GM23338 (cell line): ENCODE measurements at regions not wholly inside any gene's neighbourhood (a gene's known extent, or its start where the extent isn't known, plus 50 kb on each side); places are given as distances from the start of the nearest gene placed in this dataset.

Source experiments
- ATAC-seq: fragments of 200-7000 bp; cut with Tn5 transposase; 3 replicates; pipeline ENCODE4 v1.9.1; 2020
- DNase-seq: peaks from one replicate; pipeline ENCODE4 v3.0.0-alpha.2; 2015; ENCODE audit warnings: low spot score
- H2AFZ ChIP-seq: fragments of 200-600 bp; sonication (generic); 2 replicates; pipeline ENCODE4 v1.8.0; 2016; ENCODE audit warnings: antibody characterized with exemption, mild to moderate bottlenecking, moderate library complexity
- H3F3A ChIP-seq: fragments of 200-600 bp; sonication (generic); replicated peaks from 2 replicates; pipeline ENCODE4 v1.8.0; 2017; ENCODE audit warnings: antibody characterized with exemption, mixed run types, low read depth
- H3K27ac ChIP-seq: fragments of 200-600 bp; sonication (generic); 2 replicates; pipeline ENCODE4 v1.6.1; 2016; ENCODE audit warnings: low read depth
- H3K27me3 ChIP-seq: fragments of 200-600 bp; sonication (generic); 2 replicates; pipeline ENCODE4 v1.8.0; 2016; ENCODE audit warnings: mild to moderate bottlenecking, mixed run types, moderate library complexity; ENCODE audit not compliant: insufficient read depth
- H3K36me3 ChIP-seq: fragments of 200-600 bp; sonication (generic); 2 replicates; pipeline ENCODE4 v1.8.0; 2016; ENCODE audit warnings: mild to moderate bottlenecking; ENCODE audit not compliant: insufficient read depth
- H3K4me1 ChIP-seq: fragments of 200-600 bp; sonication (generic); 2 replicates; pipeline ENCODE4 v1.8.0; 2016; ENCODE audit warnings: mild to moderate bottlenecking, moderate library complexity; ENCODE audit not compliant: insufficient read depth
- H3K4me2 ChIP-seq: fragments of 200-600 bp; sonication (generic); 2 replicates; pipeline ENCODE4 v1.7.1; 2017; ENCODE audit warnings: mixed run types
- H3K4me3 ChIP-seq: fragments of 200-600 bp; sonication (generic); 2 replicates; pipeline ENCODE4 v1.6.1; 2016; ENCODE audit warnings: mixed run types
- H3K79me2 ChIP-seq: fragments of 200-600 bp; sonication (generic); replicated peaks from 2 replicates; pipeline ENCODE4 v1.8.0; 2017; ENCODE audit warnings: mild to moderate bottlenecking; ENCODE audit not compliant: insufficient read depth
- H3K9me2 ChIP-seq: fragments of 200-600 bp; sonication (generic); 2 replicates; pipeline ENCODE4 v1.8.0; 2017; ENCODE audit not compliant: insufficient read depth
- H4K20me1 ChIP-seq: fragments of 200-600 bp; sonication (generic); replicated peaks from 2 replicates; pipeline ENCODE4 v1.8.0; 2017; ENCODE audit warnings: mild to moderate bottlenecking; ENCODE audit not compliant: insufficient read depth
- H3K27ac Mint-ChIP-seq: 2 replicates; pipeline ENCODE4 v1.8.0; 2020; ENCODE audit warnings: inconsistent platforms, mild to moderate bottlenecking, moderate library complexity, mixed read lengths
- H3K27me3 Mint-ChIP-seq: 3 replicates; pipeline ENCODE4 v1.8.0; 2022; ENCODE audit warnings: low read depth, mild to moderate bottlenecking, moderate library complexity, mixed read lengths, inconsistent platforms; ENCODE audit not compliant: insufficient read depth, poor library complexity
- H3K36me3 Mint-ChIP-seq: 3 replicates; pipeline ENCODE4 v1.8.0; 2021; ENCODE audit warnings: low read depth, mild to moderate bottlenecking, inconsistent platforms, moderate library complexity, mixed read lengths
- H3K4me1 Mint-ChIP-seq: 3 replicates; pipeline ENCODE4 v1.8.0; 2020; ENCODE audit warnings: mild to moderate bottlenecking, inconsistent platforms, mixed read lengths
- H3K4me3 Mint-ChIP-seq: 3 replicates; pipeline ENCODE4 v1.8.0; 2021; ENCODE audit warnings: moderate library complexity, mild to moderate bottlenecking, inconsistent platforms, mixed read lengths
- H3K9me3 Mint-ChIP-seq: 3 replicates; pipeline ENCODE4 v1.8.0; 2020; ENCODE audit warnings: moderate library complexity, mild to moderate bottlenecking, inconsistent platforms, mixed read lengths
- CREB1 ChIP-seq: fragments of 250-450 bp; sonication (Bioruptor Pico); IDR thresholded peaks from 2 replicates; pipeline ENCODE4 v1.5.0; 2020; ENCODE audit warnings: low read depth, mild to moderate bottlenecking, moderate library complexity
- EZH2 ChIP-seq: fragments of 200-600 bp; sonication (generic); IDR thresholded peaks from one replicate; pipeline ENCODE4 v1.8.0; 2017; ENCODE audit warnings: antibody characterized with exemption, mild to moderate bottlenecking, low read depth; ENCODE audit not compliant: unreplicated experiment
- EZH2phosphoT487 ChIP-seq: fragments of 200-600 bp; sonication (generic); IDR thresholded peaks from one replicate; pipeline ENCODE4 v1.8.1; 2018; ENCODE audit warnings: antibody characterized with exemption; ENCODE audit not compliant: unreplicated experiment
- JUNB ChIP-seq: IDR thresholded peaks from one replicate; pipeline ENCODE4 v1.6.1; 2016; ENCODE audit warnings: antibody characterized with exemption; ENCODE audit not compliant: unreplicated experiment
- NANOG ChIP-seq: IDR thresholded peaks from 2 replicates; pipeline ENCODE4 v1.6.1; 2016; ENCODE audit warnings: antibody characterized with exemption, borderline replicate concordance
- POLR2AphosphoS5 ChIP-seq: IDR thresholded peaks from 2 replicates; pipeline ENCODE4 v1.6.1; 2016; ENCODE audit warnings: antibody characterized with exemption, low read depth
- STAT1 ChIP-seq: IDR thresholded peaks from one replicate; pipeline ENCODE4 v1.6.1; 2016; ENCODE audit warnings: antibody characterized with exemption; ENCODE audit not compliant: unreplicated experiment
- ZNF114 ChIP-seq: fragments of 250-450 bp; sonication (Bioruptor Pico); IDR thresholded peaks from 2 replicates; pipeline ENCODE4 v1.5.0; 2020; ENCODE audit warnings: mild to moderate bottlenecking, moderate library complexity
- ZNF331 ChIP-seq: fragments of 250-450 bp; sonication (Bioruptor Pico); IDR thresholded peaks from 2 replicates; pipeline ENCODE4 v1.5.0; 2020; ENCODE audit warnings: low read depth, mild to moderate bottlenecking, moderate library complexity
- TF ChIP-seq, protein P1 (sequence below): IDR thresholded peaks from 2 replicates; pipeline ENCODE4 v1.6.1; 2016; ENCODE audit warnings: antibody characterized with exemption
- TF ChIP-seq, protein P2 (sequence below): IDR thresholded peaks from one replicate; pipeline ENCODE4 v1.6.1; 2018; ENCODE audit warnings: antibody characterized with exemption; ENCODE audit not compliant: unreplicated experiment
- TF ChIP-seq, protein P3 (sequence below): fragments of 250-450 bp; sonication (Bioruptor Pico); IDR thresholded peaks from 2 replicates; pipeline ENCODE4 v1.5.0; 2020; ENCODE audit warnings: mild to moderate bottlenecking, moderate library complexity

DNA sequence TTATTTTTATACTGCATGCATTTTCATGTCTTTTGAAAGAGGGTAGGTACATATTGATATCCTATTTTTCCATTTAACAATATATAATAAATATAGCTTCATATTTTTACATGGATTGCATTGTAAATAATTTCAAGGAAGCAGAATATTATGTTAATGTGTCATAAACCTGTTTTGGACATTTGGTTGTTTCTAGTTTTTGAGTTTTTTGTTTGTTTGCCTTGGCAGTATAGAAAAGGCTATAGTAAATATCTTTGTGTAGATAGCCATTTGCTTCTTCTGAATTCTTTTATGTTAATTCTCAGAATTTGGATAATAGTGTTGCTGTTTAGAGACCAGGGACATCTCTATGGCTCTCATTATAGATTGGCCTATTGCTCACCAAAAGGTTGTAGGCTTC is 645.2 kb downstream of the SLC4A3 start (continued):
- TF ChIP-seq STAT1 (no peak), EZH2 (no peak), JUNB (no peak), ZNF114 (CRISPR knock-in tag) (no peak), CREB1 (no peak), EZH2phosphoT487 (no peak), NANOG (no peak), ZNF331 (CRISPR knock-in tag) (no peak)
- TF ChIP-seq, protein P1, sequence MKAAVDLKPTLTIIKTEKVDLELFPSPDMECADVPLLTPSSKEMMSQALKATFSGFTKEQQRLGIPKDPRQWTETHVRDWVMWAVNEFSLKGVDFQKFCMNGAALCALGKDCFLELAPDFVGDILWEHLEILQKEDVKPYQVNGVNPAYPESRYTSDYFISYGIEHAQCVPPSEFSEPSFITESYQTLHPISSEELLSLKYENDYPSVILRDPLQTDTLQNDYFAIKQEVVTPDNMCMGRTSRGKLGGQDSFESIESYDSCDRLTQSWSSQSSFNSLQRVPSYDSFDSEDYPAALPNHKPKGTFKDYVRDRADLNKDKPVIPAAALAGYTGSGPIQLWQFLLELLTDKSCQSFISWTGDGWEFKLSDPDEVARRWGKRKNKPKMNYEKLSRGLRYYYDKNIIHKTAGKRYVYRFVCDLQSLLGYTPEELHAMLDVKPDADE: no peak
- TF ChIP-seq, protein P2, sequence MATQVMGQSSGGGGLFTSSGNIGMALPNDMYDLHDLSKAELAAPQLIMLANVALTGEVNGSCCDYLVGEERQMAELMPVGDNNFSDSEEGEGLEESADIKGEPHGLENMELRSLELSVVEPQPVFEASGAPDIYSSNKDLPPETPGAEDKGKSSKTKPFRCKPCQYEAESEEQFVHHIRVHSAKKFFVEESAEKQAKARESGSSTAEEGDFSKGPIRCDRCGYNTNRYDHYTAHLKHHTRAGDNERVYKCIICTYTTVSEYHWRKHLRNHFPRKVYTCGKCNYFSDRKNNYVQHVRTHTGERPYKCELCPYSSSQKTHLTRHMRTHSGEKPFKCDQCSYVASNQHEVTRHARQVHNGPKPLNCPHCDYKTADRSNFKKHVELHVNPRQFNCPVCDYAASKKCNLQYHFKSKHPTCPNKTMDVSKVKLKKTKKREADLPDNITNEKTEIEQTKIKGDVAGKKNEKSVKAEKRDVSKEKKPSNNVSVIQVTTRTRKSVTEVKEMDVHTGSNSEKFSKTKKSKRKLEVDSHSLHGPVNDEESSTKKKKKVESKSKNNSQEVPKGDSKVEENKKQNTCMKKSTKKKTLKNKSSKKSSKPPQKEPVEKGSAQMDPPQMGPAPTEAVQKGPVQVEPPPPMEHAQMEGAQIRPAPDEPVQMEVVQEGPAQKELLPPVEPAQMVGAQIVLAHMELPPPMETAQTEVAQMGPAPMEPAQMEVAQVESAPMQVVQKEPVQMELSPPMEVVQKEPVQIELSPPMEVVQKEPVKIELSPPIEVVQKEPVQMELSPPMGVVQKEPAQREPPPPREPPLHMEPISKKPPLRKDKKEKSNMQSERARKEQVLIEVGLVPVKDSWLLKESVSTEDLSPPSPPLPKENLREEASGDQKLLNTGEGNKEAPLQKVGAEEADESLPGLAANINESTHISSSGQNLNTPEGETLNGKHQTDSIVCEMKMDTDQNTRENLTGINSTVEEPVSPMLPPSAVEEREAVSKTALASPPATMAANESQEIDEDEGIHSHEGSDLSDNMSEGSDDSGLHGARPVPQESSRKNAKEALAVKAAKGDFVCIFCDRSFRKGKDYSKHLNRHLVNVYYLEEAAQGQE: no peak

DNA sequence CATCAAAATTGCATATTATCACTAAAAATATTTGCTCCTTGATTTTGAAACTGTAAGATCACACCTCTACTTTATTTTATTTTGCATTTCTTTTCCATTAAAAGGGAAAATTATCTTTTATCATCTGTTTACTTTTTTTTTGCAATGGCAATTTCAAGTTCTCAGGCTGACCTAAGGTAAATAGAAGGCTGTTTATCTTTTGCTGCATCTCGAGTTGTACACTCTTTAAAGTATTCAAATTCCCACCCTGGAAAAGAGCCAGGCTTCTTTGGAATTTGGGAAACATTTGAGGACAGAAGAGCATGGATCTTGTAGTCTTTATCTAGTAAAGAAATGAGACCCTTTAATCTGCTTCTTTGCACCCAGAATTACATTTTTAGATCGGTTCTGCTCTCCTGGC is 645.7 kb downstream of the SLC4A3 start:
- no peak overlapping the region for H3K4me2 ChIP-seq
- H3K9me3 Mint-ChIP-seq: no peaks in the 10 kb centered on the region; the same call in 2 of the 3 replicates
- peaks cover 5% of the 10 kb centered on the region for H3K27me3 Mint-ChIP-seq
- H3K4me1 Mint-ChIP-seq: peaks cover 21% of the 10 kb centered on the region
- no peaks in the 10 kb centered on the region for H4K20me1 ChIP-seq
- 0 out of 2 replicates have a peak, but pooled peaks cover 5% of the 10 kb centered on the region for H3K9me2 ChIP-seq
- H3K36me3 Mint-ChIP-seq: peaks cover 6% of the 10 kb centered on the region; the same call in 1 of the 3 replicates
- H3K4me3 ChIP-seq: no peak overlapping the region
- no peak overlapping the region for H3K4me3 Mint-ChIP-seq
- H2AFZ ChIP-seq: no peak overlapping the region
- no peaks in the 10 kb centered on the region for H3F3A ChIP-seq
- H3K27me3 ChIP-seq: no peaks in the 10 kb centered on the region
- ATAC-seq (no peak), DNase-seq (no peak)
- no peaks in the 10 kb centered on the region for H3K79me2 ChIP-seq
- H3K27ac Mint-ChIP-seq: no peak overlapping the region
- no peaks in the 10 kb centered on the region for H3K36me3 ChIP-seq
- no peak overlapping the region for H3K27ac ChIP-seq
- peaks cover 19% of the 10 kb centered on the region; the same call in 1 of the 2 replicates for H3K4me1 ChIP-seq
- TF ChIP-seq, protein P3, sequence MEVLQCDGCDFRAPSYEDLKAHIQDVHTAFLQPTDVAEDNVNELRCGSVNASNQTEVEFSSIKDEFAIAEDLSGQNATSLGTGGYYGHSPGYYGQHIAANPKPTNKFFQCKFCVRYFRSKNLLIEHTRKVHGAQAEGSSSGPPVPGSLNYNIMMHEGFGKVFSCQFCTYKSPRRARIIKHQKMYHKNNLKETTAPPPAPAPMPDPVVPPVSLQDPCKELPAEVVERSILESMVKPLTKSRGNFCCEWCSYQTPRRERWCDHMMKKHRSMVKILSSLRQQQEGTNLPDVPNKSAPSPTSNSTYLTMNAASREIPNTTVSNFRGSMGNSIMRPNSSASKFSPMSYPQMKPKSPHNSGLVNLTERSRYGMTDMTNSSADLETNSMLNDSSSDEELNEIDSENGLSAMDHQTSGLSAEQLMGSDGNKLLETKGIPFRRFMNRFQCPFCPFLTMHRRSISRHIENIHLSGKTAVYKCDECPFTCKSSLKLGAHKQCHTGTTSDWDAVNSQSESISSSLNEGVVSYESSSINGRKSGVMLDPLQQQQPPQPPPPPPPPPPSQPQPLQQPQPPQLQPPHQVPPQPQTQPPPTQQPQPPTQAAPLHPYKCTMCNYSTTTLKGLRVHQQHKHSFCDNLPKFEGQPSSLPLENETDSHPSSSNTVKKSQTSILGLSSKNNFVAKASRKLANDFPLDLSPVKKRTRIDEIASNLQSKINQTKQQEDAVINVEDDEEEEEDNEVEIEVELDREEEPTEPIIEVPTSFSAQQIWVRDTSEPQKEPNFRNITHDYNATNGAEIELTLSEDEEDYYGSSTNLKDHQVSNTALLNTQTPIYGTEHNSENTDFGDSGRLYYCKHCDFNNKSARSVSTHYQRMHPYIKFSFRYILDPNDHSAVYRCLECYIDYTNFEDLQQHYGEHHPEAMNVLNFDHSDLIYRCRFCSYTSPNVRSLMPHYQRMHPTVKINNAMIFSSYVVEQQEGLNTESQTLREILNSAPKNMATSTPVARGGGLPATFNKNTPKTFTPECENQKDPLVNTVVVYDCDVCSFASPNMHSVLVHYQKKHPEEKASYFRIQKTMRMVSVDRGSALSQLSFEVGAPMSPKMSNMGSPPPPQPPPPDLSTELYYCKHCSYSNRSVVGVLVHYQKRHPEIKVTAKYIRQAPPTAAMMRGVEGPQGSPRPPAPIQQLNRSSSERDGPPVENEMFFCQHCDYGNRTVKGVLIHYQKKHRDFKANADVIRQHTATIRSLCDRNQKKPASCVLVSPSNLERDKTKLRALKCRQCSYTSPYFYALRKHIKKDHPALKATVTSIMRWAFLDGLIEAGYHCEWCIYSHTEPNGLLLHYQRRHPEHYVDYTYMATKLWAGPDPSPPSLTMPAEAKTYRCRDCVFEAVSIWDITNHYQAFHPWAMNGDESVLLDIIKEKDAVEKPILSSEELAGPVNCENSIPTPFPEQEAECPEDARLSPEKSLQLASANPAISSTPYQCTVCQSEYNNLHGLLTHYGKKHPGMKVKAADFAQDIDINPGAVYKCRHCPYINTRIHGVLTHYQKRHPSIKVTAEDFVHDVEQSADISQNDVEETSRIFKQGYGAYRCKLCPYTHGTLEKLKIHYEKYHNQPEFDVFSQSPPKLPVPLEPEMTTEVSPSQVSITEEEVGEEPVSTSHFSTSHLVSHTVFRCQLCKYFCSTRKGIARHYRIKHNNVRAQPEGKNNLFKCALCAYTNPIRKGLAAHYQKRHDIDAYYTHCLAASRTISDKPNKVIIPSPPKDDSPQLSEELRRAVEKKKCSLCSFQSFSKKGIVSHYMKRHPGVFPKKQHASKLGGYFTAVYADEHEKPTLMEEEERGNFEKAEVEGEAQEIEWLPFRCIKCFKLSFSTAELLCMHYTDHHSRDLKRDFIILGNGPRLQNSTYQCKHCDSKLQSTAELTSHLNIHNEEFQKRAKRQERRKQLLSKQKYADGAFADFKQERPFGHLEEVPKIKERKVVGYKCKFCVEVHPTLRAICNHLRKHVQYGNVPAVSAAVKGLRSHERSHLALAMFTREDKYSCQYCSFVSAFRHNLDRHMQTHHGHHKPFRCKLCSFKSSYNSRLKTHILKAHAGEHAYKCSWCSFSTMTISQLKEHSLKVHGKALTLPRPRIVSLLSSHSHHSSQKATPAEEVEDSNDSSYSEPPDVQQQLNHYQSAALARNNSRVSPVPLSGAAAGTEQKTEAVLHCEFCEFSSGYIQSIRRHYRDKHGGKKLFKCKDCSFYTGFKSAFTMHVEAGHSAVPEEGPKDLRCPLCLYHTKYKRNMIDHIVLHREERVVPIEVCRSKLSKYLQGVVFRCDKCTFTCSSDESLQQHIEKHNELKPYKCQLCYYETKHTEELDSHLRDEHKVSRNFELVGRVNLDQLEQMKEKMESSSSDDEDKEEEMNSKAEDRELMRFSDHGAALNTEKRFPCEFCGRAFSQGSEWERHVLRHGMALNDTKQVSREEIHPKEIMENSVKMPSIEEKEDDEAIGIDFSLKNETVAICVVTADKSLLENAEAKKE (CRISPR knock-in tag): no peak
- TF ChIP-seq POLR2AphosphoS5: no peak
- no peak for TF ChIP-seq STAT1
- TF ChIP-seq ZNF331 (CRISPR knock-in tag): no peak
- no peak for TF ChIP-seq NANOG
- TF ChIP-seq, protein P2: no peak
